DOHH2 (cell line): ENCODE measurements at regions not wholly inside any gene's neighbourhood (a gene's known extent, or its start where the extent isn't known, plus 50 kb on each side); places are given as distances from the start of the nearest gene placed in this dataset.

Experiments
- EZH2phosphoT487 ChIP-seq: fragments of 200-600 bp; sonication (generic); IDR thresholded peaks from 2 replicates; pipeline ENCODE4 v1.6.1; 2017; ENCODE audit warnings: borderline replicate concordance, mild to moderate bottlenecking, antibody characterized with exemption, low read length, moderate library complexity, mixed read lengths
- TF ChIP-seq, protein P1 (sequence below): fragments of 200-600 bp; sonication (generic); IDR thresholded peaks from one replicate; pipeline ENCODE4 v1.5.1; 2014; ENCODE audit warnings: antibody characterized with exemption, mild to moderate bottlenecking, low read depth, low read length; ENCODE audit not compliant: poor library complexity, severe bottlenecking

GRCh38 chr18:73503326-73503725 lies 635.5 kb upstream of the NETO1 start:
- TF ChIP-seq, protein P1, sequence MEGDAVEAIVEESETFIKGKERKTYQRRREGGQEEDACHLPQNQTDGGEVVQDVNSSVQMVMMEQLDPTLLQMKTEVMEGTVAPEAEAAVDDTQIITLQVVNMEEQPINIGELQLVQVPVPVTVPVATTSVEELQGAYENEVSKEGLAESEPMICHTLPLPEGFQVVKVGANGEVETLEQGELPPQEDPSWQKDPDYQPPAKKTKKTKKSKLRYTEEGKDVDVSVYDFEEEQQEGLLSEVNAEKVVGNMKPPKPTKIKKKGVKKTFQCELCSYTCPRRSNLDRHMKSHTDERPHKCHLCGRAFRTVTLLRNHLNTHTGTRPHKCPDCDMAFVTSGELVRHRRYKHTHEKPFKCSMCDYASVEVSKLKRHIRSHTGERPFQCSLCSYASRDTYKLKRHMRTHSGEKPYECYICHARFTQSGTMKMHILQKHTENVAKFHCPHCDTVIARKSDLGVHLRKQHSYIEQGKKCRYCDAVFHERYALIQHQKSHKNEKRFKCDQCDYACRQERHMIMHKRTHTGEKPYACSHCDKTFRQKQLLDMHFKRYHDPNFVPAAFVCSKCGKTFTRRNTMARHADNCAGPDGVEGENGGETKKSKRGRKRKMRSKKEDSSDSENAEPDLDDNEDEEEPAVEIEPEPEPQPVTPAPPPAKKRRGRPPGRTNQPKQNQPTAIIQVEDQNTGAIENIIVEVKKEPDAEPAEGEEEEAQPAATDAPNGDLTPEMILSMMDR, result no peak
- TF ChIP-seq EZH2phosphoT487, result no peak
